8988T (cell line): ENCODE measurements at regions not wholly inside any gene's neighbourhood (a gene's known extent, or its start where the extent isn't known, plus 50 kb on each side); places are given as distances from the start of the nearest gene placed in this dataset.
"Not testable (repeated sequence)": the region's sequence is repeated elsewhere in the genome, so short reads cannot be mapped to it uniquely, and the experiment has no call there.

Source experiments
- DNase-seq: peaks from one replicate; pipeline ENCODE4 v3.0.0; 2011

DNA sequence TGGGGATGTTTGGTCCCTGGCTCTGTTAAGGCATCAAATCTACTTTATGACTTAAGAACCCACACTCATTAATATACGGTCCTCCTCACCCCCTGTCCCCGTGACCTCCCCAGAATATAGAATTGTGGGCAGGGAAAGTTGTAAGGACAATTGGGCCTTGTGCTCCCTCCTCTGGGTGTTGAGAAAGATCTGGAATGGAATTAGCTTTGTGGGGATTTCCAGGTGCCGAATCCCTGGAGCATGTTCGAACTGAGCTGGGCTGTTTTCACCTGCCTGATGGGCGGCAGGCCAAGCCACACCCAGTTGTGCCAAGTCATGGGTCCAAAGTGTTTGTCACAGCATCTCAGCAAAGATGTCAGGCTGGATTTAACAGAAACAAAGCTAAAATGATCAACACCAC lies 349.3 kb upstream of the KLF3 start:
- no peak for DNase-seq

DNA sequence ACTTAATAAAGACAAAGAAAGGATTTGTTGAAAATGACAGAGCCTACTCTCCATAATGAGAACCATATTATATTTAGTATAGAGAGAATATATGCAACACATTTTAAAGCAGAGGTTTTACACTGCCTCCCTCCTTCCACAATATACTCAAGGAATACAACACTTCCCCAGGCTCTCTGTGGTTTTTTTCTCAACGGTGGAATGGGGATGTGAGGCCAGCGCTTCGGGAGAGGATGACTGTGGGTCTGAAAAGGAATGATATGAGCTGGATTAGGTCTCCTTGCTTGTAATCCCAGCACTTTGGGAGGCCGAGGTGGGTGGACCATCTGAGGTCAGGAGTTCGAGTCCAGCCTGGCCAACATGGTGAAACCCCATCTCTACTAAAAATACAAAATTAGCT lies 348.7 kb upstream of the KLF3 start:
- no peak for DNase-seq

DNA sequence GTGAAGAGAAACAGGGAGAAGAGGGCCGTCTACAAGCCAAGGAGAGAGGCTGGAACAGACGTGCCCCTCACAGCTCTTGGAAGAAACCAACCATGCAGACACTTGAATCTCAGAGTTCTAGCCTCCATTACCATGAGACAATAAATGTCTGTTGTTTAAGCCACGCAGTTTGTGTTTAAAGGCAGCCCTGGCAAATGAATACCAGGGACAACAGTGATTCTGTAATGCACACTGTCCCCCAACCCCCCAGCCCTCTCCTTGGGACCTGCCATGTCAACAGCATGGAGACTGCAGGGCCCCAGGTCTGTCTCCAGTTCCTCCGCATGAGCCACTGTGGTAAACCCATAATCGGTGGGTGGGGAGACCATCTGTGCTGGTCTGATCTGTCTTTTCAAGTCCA lies 348.0 kb upstream of the KLF3 start:
- DNase-seq: no peak

DNA sequence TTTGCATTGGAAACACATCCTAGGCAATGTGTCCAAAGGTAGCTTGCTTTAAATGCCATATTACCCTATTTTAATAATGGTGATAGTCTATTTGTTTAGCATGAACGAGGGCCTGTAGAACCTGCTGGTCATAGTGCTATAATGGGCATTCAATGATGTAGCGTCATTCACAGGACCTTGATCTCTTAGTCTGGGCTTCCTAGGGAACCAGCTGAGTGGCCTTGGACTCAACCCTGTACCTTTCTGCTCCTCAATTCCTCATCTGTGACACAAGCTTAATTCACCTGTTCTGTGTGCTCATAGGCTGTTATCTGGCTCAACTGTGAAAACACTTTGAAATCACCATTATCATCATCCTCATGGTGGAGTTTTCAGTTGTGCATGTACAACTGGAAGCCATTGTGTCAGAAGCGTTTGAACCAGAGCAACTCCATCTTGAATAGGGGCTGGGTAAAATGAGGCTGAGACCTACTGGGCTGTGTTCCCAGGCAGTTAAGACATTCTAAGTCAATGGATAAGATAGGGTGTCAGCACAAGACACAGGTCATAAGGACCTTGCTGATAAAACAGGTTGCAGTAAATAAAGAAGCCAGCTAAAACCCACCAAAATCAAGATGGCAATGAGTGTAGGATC lies 346.8 kb upstream of the KLF3 start:
- DNase-seq: no peak

DNA sequence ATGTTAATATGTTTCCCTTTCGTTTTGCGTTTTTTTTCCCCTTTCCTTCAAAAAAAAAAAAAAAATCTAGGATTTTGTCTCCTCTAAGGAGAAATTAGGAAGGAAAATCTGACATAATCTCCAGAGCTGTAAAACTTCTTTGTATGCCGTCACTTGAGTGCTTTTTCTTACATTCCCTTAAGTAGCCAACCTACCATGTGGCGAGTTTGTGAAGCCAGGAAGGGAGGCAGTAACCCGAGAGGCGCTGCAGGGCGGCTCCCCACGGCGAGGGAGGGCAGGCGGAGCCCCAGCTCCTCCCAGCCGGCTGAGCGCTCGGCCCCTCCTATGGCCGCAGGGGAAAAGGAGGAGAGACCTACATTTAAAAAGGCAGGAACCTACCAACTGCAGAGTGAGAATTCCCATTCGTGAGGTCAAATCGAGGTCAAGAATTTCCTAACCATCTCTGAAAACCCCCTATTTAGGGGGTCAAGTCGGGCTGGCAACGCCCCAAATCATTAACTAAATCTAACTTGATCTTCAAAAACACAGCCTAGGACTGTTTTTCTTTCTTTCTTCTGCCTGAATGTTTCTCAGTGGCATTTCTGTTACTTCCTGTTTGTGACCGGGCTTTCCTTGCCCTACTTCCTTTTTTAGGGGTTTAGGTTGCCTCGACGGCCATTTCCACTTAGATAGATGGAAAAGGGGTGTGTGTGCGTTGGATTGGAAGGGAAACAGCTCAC lies 345.1 kb upstream of the KLF3 start:
- DNase-seq: peak; percentile 85

DNA sequence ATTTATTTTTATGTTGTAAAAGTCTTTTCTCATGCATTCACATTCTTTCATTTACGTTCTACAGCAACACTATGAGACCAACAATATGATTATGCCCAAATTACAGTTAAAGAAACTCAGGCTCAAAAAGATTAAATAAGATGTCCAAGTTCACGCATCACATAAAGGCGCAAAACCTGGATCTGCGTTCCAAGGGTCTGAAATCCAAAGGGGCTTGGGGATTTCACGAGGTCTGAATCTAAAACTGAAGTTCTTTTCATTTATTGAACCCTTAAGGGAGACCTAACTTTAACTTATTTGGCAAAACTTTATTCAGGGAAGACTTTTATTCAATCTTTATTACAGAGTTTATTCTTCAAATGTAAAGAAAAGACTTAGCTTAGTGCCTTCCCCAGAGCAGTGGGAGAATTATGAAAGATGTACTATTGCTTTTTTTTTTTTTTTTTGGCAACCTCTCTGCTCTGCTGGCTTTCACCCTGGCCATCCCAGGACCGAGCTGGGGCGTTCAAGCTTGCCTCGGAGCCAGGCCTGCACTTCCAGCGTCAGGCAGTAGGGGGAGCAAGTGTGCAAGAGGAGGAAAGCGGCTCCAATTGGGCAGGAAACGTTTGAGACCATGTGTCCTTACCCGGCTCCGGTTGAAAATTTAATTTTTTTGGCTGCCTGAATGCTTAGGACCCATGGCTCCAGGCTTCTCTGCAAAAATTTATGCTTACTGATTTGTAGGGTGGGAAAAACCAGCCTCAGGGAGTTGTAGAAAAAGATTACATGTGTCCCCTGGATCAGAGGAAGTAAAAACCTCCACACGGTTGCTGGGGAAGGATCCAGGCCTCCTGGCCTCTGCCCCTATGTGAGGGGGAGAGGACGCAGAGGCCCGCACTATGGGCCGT lies 344.3 kb upstream of the KLF3 start:
- DNase-seq: peak; percentile 60

DNA sequence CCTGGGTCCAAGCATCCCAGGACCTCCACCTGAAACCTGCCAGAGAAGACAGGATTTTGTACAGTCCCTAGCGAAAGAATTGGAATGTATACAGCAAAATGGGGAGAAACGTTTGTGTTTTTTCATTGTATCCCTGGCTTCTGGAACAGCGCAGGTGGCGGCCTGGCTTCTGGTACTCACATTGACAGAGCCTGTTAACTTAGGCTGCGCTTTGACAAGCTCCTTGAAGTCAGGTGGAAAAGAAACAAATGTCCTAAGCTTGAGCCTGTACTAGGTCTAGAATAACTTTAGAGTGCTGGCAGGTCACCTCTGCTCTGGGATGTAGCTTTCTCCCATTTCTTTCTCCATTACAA lies 343.7 kb upstream of the KLF3 start:
- DNase-seq: no peak

DNA sequence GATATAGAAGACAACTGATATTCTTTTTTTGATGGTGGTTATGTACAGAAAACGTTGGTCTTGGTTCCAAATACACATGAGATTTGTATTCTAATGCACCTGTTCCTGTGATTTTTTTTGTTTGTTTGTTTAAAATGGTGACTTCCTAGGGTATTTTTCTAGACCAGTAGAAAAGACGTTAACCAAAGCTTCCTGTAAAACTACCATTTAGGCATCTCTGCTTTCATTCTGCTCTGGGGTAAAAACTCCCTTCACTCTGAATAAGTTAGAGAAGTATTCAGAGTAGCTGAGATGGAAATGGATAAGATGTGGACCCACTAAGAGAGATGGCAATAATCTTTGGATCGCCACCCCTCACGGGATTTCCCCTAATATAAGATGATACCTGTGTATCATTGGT lies 343.2 kb upstream of the KLF3 start:
- DNase-seq: no peak

DNA sequence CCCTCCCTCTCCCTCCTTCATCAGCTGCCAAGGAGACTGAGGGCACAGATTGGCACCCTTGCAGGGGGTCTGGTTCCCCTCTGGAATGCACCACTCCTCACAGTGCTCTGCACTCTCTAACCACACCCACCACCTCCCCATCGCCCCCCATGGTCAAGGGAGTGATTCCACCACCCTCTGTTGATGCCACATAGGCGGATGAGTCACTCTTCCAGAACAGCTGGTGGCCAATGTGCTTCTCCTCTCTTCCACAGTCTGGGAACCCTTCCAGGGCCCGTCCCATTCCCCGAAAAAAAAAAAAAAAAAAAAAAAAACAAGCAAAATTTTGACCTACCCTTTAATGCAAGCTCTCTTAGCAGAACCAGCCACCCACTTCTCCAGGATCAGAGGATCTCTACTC lies 341.3 kb upstream of the KLF3 start:
- DNase-seq: no peak

DNA sequence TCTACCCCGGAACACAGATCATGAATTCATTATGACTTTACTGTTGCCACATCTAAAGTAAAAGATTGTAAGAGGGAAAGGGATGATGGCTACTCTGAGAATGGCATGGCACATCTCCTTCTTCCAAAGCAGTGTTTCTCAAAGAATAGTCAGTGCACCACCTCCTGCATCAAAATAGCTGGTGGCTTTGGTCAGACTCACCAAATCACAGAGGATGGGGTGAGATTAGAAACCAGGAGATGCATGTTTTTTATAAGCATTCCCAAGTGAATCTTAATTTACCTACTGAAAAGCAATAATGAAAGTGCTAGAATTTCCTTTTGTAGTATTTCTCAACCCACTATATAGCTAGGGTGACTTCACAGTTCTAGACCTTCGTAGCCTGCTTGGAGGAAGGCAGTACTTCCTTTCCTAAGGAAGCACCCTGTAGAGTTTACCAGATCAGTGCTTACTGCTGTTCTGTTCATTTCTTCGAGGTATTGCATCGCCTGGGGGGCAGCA lies 340.8 kb upstream of the KLF3 start:
- no peak for DNase-seq

DNA sequence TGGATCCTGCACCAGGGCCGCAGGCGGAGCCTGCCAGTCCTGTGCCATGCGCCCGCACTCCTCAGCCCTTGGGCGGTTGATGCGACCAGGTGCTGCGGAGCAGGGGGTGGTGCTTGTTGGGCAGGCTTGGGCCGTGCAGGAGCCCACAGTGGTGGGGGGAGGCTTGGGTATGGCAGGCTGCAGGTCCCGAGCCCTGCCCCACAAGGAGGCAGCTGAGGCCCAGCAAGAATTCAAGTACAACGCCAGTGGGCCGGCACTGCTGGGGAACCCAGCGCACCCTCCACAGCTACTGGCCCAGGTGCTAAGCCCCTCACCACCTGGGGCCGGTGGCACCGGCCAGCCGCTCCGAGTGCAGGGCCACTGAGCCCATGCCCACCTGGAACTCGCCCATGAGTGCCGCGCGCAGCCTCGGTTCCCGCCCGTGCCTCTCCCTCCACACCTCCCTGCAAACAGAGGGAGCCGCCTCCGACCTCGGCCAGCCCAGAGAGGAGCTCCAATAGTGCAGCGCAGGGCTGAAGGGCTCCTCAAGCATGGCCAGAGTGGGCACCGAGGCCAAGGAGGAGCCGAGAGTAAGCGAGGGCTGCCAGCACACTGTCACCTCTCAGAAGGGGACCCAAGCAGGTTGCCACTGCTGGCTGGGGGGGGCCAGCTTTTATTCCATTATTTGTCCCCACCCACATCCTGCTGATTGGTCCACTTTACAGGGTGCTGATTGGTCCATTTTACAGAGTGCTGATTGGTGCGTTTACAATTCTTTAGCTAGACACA lies 339.0 kb upstream of the KLF3 start:
- no peak for DNase-seq

DNA sequence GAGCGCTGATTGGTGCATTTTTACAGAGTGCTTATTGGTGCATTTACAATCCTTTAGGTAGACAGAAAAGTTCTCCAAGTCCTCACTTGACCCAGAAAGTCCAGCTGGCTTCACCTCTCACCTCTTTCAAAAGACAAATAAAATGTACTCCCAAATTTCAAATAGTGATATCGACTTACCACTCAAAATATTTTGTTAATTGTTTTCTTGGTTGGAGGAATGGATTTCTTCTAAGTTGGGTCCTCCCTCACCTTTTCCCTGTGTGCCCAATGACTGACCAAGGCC lies 338.4 kb upstream of the KLF3 start:
- no peak for DNase-seq

DNA sequence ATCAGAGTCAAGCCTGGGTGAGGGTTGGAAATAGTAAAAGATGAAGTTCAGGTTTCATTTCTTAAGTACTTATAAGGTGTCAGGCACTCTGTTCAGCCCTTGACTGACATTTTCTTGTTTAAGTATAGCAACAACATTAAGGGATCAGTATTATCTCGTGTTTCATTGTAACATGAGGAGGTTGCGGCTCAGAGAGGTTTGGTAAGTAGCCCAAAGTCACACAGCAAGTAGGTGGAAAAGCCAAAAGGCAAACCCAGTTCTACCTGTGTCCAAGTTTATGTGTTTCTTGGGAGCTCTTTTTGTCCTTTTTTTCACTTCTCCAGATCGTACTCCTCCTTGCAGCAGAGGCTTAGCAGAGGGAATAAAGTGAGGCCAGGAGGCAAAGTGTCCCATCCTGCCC lies 337.5 kb upstream of the KLF3 start:
- DNase-seq: no peak

DNA sequence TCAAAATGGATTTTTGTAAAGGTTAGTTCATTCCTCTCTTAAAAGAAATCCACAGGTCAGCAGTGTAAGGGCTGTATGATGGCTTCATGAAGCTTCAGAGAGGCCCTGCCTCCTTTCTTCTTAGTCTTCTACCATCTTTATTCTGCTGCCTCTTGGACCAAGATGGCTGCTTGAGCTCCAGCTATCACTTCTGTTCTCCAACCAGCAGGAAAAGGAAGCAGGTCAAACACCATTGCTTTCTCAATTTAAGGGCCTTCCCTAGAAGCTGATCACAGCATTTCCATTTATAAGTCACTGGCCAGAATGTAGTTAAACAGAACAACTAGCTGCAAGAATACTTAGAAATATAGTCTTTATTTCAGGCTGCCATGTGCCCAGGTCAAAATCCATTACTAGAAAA lies 336.8 kb upstream of the KLF3 start:
- DNase-seq: no peak

DNA sequence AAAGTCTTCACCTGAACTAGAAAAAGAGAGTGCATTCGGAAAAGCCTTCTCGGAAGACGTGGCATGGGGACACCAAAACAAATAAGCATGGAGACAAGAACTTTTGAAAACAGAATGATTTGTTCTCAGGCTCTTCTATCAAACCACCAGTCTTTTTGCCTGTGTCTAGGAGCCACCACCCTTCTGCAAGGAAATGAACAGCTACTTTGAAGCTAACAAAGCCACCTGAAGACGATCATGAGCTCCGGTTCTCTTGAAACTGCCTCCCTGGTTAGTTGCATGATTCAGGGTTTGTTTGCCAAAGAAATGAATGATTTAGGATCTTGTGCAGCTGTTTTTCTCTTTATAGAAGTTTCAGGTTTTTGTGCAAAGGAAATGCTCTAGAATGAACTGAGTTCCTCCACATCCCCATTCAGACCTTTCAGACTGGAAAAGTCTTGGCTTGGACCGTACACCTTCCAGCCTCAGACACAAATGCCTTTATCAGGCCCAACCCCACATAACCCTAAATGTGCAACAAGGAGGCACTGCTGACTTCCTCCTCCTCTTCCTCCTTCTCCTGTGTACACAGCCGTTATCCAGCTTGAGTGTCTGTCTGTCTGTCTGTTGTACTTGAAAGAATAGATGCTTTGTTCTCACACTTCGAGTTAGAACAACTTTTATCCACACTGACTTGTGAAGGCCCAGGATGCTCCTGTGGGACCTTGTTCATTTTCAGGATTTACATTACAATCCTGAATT lies 334.8 kb upstream of the KLF3 start:
- no peak for DNase-seq

DNA sequence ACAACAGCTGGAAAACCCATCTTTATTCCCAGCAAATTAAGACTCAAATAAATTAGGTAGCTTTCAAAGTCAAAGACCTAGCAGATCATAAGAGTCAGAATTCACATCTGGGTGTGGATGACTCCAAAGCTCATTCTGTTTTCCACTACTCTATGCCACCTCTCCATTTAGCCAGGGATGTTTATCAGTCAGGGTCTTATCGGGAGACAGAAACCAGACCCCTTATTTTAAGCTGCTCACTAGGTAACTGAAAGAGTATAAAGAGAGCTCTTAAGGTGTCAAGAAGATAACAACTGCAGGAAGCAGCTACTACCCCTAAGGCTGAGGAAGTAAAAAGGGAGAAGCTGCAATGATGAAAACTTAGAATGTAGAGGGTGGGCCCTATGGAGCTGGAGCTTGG lies 333.7 kb upstream of the KLF3 start:
- DNase-seq: no peak

DNA sequence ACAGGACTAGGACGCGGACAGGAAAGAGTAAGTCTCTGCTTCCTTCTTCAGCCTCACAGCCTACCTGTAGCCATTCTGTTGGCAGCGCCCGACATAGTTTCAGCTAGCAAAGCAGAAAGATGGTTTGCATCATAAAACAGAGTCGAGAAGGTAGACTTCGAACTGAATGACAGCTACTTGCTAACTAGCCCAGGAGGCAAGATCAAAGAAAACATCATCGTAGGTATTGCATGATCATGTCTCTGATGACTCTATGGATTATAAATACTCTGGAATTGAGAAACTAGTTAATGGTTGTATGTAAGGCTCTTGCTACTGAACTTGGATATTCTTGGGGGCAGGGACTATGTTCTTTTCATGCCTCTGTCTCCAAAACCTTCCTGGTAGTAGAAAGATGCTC lies 333.1 kb upstream of the KLF3 start:
- DNase-seq: no peak

DNA sequence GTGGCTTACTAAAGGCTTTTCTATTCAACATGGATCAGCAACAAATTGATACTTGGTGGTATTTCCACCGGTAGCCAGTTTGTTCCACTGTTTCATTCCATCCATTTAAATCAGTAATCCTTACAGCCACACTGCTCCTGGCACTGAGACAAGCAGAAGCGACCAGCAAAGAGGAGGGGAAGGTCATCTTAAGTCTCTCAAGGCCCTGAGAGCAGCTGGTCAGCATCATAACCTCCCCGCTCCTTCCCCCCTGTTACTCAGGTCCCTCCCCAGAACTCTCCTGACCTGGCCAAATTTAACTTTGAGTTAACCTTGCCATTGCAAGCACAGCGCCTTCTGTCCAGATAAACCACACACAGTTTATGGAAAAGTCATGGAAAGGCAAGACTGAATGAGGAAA lies 331.3 kb upstream of the KLF3 start:
- no peak for DNase-seq

DNA sequence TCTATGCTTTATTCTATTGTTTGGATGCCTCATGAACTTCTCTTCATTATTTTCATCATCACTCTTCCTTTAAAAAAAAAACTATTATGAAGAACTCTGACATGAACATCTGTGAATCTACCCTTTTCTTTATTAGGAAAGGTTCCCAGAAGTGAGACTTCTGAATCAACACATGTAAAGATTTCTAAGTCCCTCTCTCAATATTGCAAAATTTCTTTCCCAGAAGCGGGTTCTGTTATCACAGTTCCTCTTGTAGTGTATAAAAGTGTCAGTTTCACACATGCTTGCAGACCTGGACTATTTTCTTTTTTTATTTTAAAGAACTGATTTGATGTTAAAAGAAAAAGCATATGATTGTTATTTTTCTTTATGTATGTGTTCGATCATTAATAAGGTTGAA lies 330.8 kb upstream of the KLF3 start:
- DNase-seq: no peak

DNA sequence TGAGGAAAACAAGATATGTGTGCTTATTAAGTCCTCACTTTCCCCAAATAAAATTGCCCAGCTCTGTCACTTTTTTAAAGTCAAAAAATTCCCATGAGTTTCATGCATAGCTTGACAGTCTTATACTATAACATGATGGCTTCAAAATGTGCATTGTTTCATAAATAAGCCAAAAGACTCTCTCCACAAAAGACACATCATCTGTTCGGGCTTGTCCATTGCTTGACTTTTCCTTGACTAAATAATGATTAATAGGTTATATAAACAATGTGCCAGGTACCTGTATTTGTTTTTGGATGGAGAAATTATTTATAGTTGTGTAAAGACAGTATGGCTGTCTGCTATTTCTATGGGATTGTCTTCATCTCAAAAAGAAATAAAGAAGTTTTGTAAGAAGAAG lies 329.2 kb upstream of the KLF3 start:
- no peak for DNase-seq

DNA sequence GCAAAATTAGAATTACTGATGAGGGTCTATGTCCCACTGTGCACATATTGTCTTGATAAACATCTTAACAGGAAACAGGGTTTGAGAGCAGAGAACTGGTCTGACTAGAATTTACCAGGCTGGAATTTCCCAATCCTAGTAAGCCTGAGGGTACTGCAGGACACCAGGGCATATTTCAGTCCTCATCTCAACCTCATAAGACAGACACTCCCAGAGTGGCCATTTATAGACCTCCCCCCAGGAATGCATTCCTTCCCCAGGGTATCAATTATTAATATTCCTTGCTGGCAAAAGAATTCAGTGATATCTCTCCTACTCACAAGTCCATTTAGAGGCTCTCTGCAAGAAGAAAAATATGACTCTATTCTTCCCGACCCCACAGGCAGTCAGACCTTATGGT lies 325.1 kb upstream of the KLF3 start:
- DNase-seq: not testable (repeated sequence)

DNA sequence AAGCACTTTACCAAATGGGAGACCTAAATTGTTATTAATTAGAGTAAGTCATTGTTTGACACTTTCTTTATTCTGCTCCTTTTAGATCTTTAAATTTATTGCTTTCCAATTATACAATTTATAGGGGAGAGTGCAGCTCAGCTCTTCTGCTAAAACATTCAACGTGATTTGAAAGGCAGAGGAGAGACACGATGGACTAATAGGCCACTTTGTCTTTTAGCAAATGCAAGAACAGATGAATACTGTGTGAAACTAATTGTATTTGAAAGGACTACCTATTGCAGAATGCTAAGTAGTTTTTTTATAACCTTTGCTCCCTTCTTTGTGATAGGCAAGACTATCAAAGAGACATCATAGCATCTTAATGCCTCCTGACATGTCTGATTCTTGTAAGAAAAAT lies 320.4 kb upstream of the KLF3 start:
- DNase-seq: no peak

DNA sequence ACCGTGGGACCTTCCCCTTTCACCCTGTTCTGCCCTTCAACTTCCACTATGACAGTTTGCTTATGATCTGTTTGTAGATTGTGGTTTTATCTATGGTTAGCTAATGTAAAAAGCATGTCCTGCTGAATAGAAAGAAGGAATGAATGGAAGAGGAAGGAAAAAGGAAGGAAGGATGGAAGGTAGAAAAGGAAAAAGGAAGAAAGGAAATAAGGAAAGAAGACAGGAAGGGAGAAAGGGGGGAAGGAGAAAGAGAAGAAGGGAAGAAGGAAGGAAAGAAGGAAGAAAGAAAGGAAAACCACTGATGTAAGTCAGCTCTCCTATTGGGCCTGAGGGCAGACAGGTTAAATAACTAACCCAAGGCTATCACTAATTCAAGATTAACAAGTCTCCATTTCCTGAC lies 319.1 kb upstream of the KLF3 start:
- no peak for DNase-seq
